GM23338 (cell line): ENCODE measurements at regions not wholly inside any gene's neighbourhood (a gene's known extent, or its start where the extent isn't known, plus 50 kb on each side); places are given as distances from the start of the nearest gene placed in this dataset.
"Not testable (repeated sequence)": the region's sequence is repeated elsewhere in the genome, so short reads cannot be mapped to it uniquely, and the experiment has no call there.

Experiments
- ATAC-seq: fragments of 200-7000 bp; cut with Tn5 transposase; 3 replicates; pipeline ENCODE4 v1.9.1; 2020
- DNase-seq: peaks from one replicate; pipeline ENCODE4 v3.0.0-alpha.2; 2015; ENCODE audit warnings: low spot score
- H2AFZ ChIP-seq: fragments of 200-600 bp; sonication (generic); 2 replicates; pipeline ENCODE4 v1.8.0; 2016; ENCODE audit warnings: antibody characterized with exemption, mild to moderate bottlenecking, moderate library complexity
- H3F3A ChIP-seq: fragments of 200-600 bp; sonication (generic); replicated peaks from 2 replicates; pipeline ENCODE4 v1.8.0; 2017; ENCODE audit warnings: antibody characterized with exemption, mixed run types, low read depth
- H3K27ac ChIP-seq: fragments of 200-600 bp; sonication (generic); 2 replicates; pipeline ENCODE4 v1.6.1; 2016; ENCODE audit warnings: low read depth
- H3K27me3 ChIP-seq: fragments of 200-600 bp; sonication (generic); 2 replicates; pipeline ENCODE4 v1.8.0; 2016; ENCODE audit warnings: mild to moderate bottlenecking, mixed run types, moderate library complexity; ENCODE audit not compliant: insufficient read depth
- H3K36me3 ChIP-seq: fragments of 200-600 bp; sonication (generic); 2 replicates; pipeline ENCODE4 v1.8.0; 2016; ENCODE audit warnings: mild to moderate bottlenecking; ENCODE audit not compliant: insufficient read depth
- H3K4me1 ChIP-seq: fragments of 200-600 bp; sonication (generic); 2 replicates; pipeline ENCODE4 v1.8.0; 2016; ENCODE audit warnings: mild to moderate bottlenecking, moderate library complexity; ENCODE audit not compliant: insufficient read depth
- H3K4me2 ChIP-seq: fragments of 200-600 bp; sonication (generic); 2 replicates; pipeline ENCODE4 v1.7.1; 2017; ENCODE audit warnings: mixed run types
- H3K4me3 ChIP-seq: fragments of 200-600 bp; sonication (generic); 2 replicates; pipeline ENCODE4 v1.6.1; 2016; ENCODE audit warnings: mixed run types
- H3K79me2 ChIP-seq: fragments of 200-600 bp; sonication (generic); replicated peaks from 2 replicates; pipeline ENCODE4 v1.8.0; 2017; ENCODE audit warnings: mild to moderate bottlenecking; ENCODE audit not compliant: insufficient read depth
- H3K9me2 ChIP-seq: fragments of 200-600 bp; sonication (generic); 2 replicates; pipeline ENCODE4 v1.8.0; 2017; ENCODE audit not compliant: insufficient read depth
- H4K20me1 ChIP-seq: fragments of 200-600 bp; sonication (generic); replicated peaks from 2 replicates; pipeline ENCODE4 v1.8.0; 2017; ENCODE audit warnings: mild to moderate bottlenecking; ENCODE audit not compliant: insufficient read depth
- H3K27ac Mint-ChIP-seq: 2 replicates; pipeline ENCODE4 v1.8.0; 2020; ENCODE audit warnings: inconsistent platforms, mild to moderate bottlenecking, moderate library complexity, mixed read lengths
- H3K27me3 Mint-ChIP-seq: 3 replicates; pipeline ENCODE4 v1.8.0; 2022; ENCODE audit warnings: low read depth, mild to moderate bottlenecking, moderate library complexity, mixed read lengths, inconsistent platforms; ENCODE audit not compliant: insufficient read depth, poor library complexity
- H3K36me3 Mint-ChIP-seq: 3 replicates; pipeline ENCODE4 v1.8.0; 2021; ENCODE audit warnings: low read depth, mild to moderate bottlenecking, inconsistent platforms, moderate library complexity, mixed read lengths
- H3K4me1 Mint-ChIP-seq: 3 replicates; pipeline ENCODE4 v1.8.0; 2020; ENCODE audit warnings: mild to moderate bottlenecking, inconsistent platforms, mixed read lengths
- H3K4me3 Mint-ChIP-seq: 3 replicates; pipeline ENCODE4 v1.8.0; 2021; ENCODE audit warnings: moderate library complexity, mild to moderate bottlenecking, inconsistent platforms, mixed read lengths
- H3K9me3 Mint-ChIP-seq: 3 replicates; pipeline ENCODE4 v1.8.0; 2020; ENCODE audit warnings: moderate library complexity, mild to moderate bottlenecking, inconsistent platforms, mixed read lengths
- CTCF ChIP-seq, 2 experiments: fragments of 200-600 bp in 1 of 2; sonication (generic) in 1 of 2; conservative IDR thresholded peaks; 2 replicates each; pipeline versions ENCODE4 v1.5.1 to v1.6.1; 2016 to 2017; ENCODE audit warnings: antibody characterized with exemption in 2 of 2, low read depth in 2 of 2, mild to moderate bottlenecking in 2 of 2, moderate library complexity in 1 of 2
- EZH2 ChIP-seq: fragments of 200-600 bp; sonication (generic); IDR thresholded peaks from one replicate; pipeline ENCODE4 v1.8.0; 2017; ENCODE audit warnings: antibody characterized with exemption, mild to moderate bottlenecking, low read depth; ENCODE audit not compliant: unreplicated experiment
- EZH2phosphoT487 ChIP-seq: fragments of 200-600 bp; sonication (generic); IDR thresholded peaks from one replicate; pipeline ENCODE4 v1.8.1; 2018; ENCODE audit warnings: antibody characterized with exemption; ENCODE audit not compliant: unreplicated experiment
- NANOG ChIP-seq: IDR thresholded peaks from 2 replicates; pipeline ENCODE4 v1.6.1; 2016; ENCODE audit warnings: antibody characterized with exemption, borderline replicate concordance
- POLR2AphosphoS5 ChIP-seq: IDR thresholded peaks from 2 replicates; pipeline ENCODE4 v1.6.1; 2016; ENCODE audit warnings: antibody characterized with exemption, low read depth
- TF ChIP-seq, protein P1 (sequence below): IDR thresholded peaks from one replicate; pipeline ENCODE4 v1.6.1; 2018; ENCODE audit warnings: antibody characterized with exemption; ENCODE audit not compliant: unreplicated experiment

DNA sequence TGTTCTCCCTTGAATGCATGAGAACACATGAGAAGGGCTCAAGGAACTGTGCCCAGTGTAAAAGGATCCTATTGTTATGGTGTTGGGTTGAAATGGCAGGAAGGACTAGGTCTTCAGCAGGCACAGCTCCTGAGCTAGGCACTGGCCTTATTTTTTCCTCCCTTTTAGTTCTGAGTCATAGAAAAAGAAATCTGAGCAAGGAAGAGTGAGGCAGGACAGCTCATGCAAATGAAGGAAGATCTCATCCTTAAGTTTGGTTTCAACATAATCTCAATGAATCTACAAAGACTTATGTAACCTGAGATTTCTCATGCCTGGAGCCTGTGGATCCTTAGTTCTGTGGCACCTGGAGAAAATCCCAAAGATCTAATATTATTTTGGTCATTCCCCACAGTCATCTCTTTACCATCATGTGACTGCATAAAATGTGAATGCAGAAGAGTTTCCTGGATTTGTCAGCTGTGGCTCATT lies 188.6 kb upstream of the TBL1XR1 start:
- H3K4me1 ChIP-seq: peaks cover 7% of the 10 kb centered on the region; the same call in 1 of the 2 replicates
- no peak overlapping the region for H3K4me3 Mint-ChIP-seq
- H3K36me3 ChIP-seq: no peaks in the 10 kb centered on the region
- no peaks in the 10 kb centered on the region; the same call in 2 of the 3 replicates for H3K36me3 Mint-ChIP-seq
- H4K20me1 ChIP-seq: no peaks in the 10 kb centered on the region
- H3K27me3 ChIP-seq: no peaks in the 10 kb centered on the region
- H3K4me1 Mint-ChIP-seq: peaks cover 10% of the 10 kb centered on the region
- H3F3A ChIP-seq: no peaks in the 10 kb centered on the region
- DNase-seq: no peak
- H3K9me3 Mint-ChIP-seq: peaks cover 2% of the 10 kb centered on the region; the same call in 1 of the 3 replicates
- no peak overlapping the region for H3K4me3 ChIP-seq
- no peak overlapping the region for H3K27ac ChIP-seq
- H3K27me3 Mint-ChIP-seq: no peaks in the 10 kb centered on the region
- H3K4me2 ChIP-seq: no peak overlapping the region
- H3K9me2 ChIP-seq: no peaks in the 10 kb centered on the region
- H2AFZ ChIP-seq: peak overlapping the region; percentile 9; the same call in 1 of the 2 replicates
- no peaks in the 10 kb centered on the region for H3K79me2 ChIP-seq
- H3K27ac Mint-ChIP-seq: no peak overlapping the region
- no peak for TF ChIP-seq EZH2phosphoT487
- TF ChIP-seq, protein P1, sequence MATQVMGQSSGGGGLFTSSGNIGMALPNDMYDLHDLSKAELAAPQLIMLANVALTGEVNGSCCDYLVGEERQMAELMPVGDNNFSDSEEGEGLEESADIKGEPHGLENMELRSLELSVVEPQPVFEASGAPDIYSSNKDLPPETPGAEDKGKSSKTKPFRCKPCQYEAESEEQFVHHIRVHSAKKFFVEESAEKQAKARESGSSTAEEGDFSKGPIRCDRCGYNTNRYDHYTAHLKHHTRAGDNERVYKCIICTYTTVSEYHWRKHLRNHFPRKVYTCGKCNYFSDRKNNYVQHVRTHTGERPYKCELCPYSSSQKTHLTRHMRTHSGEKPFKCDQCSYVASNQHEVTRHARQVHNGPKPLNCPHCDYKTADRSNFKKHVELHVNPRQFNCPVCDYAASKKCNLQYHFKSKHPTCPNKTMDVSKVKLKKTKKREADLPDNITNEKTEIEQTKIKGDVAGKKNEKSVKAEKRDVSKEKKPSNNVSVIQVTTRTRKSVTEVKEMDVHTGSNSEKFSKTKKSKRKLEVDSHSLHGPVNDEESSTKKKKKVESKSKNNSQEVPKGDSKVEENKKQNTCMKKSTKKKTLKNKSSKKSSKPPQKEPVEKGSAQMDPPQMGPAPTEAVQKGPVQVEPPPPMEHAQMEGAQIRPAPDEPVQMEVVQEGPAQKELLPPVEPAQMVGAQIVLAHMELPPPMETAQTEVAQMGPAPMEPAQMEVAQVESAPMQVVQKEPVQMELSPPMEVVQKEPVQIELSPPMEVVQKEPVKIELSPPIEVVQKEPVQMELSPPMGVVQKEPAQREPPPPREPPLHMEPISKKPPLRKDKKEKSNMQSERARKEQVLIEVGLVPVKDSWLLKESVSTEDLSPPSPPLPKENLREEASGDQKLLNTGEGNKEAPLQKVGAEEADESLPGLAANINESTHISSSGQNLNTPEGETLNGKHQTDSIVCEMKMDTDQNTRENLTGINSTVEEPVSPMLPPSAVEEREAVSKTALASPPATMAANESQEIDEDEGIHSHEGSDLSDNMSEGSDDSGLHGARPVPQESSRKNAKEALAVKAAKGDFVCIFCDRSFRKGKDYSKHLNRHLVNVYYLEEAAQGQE: no peak
- TF ChIP-seq POLR2AphosphoS5: no peak
- no peak for TF ChIP-seq EZH2
- TF ChIP-seq CTCF (conservative IDR thresholded peaks at IDR 0.05; ENCODE audit: low read depth in 2 of 2): no peak
- peak; percentile 40; the same call in 1 of the 3 replicates for ATAC-seq

DNA sequence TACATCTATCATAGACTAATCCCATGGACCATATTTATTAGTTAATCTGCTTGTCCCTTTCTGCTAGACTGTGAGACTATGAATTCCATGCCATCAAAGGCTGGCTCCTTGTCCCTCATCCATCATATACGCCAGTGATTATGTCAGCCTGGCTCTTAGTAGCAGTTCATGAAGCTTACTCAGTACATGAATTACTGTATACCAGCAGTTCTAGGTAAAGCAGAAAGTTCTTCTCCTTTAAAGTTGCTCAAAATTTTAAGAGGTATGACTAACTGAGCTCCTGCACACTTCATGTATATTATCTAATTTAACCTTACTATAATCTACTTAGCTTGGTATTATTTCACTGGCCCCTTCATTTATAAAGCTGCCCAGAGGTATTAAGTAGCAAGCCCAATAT lies 190.9 kb upstream of the TBL1XR1 start:
- no peaks in the 10 kb centered on the region for H3K27me3 Mint-ChIP-seq
- ATAC-seq (no peak), DNase-seq (no peak)
- no peaks in the 10 kb centered on the region; the same call in 2 of the 3 replicates for H3K36me3 Mint-ChIP-seq
- Histone ChIP-seq H3F3A (no peaks in the 10 kb centered on the region), H3K9me2 (no peaks in the 10 kb centered on the region), H3K36me3 (no peaks in the 10 kb centered on the region), H3K79me2 (no peaks in the 10 kb centered on the region), H3K4me1 (peaks cover 7% of the 10 kb centered on the region; the same call in 1 of the 2 replicates), H3K27me3 (no peaks in the 10 kb centered on the region), H4K20me1 (no peaks in the 10 kb centered on the region), H3K27ac (no peak overlapping the region), H2AFZ (no peak overlapping the region), H3K4me3 (no peak overlapping the region), H3K4me2 (no peak overlapping the region)
- peaks cover 10% of the 10 kb centered on the region for H3K4me1 Mint-ChIP-seq
- TF ChIP-seq CTCF (conservative IDR thresholded peaks at IDR 0.05; ENCODE audit: low read depth in 2 of 2) (no peak), NANOG (no peak)
- no peak overlapping the region for H3K4me3 Mint-ChIP-seq
- peaks cover 2% of the 10 kb centered on the region; the same call in 1 of the 3 replicates for H3K9me3 Mint-ChIP-seq
- H3K27ac Mint-ChIP-seq: no peak overlapping the region

- H3K27me3 ChIP-seq, H3K9me2 ChIP-seq, H3K27ac ChIP-seq, H4K20me1 ChIP-seq, H3K79me2 ChIP-seq, H3K27ac Mint-ChIP-seq, H3K4me1 ChIP-seq, H3K36me3 ChIP-seq, H3K4me1 Mint-ChIP-seq, H3K4me2 ChIP-seq, H2AFZ ChIP-seq, H3K9me3 Mint-ChIP-seq, H3K36me3 Mint-ChIP-seq, H3F3A ChIP-seq, H3K27me3 Mint-ChIP-seq, DNase-seq: not testable (repeated sequence)
- peak overlapping the region; percentile 50 for H3K4me3 ChIP-seq
- ATAC-seq: peak; percentile 34; the same call in 1 of the 3 replicates
- peak overlapping the region; percentile 57; the same call in 2 of the 3 replicates for H3K4me3 Mint-ChIP-seq
Measured at GRCh38 chr3:177394231-177395024, 197.1 kb upstream of the TBL1XR1 start.
